ENCODE measurements at regions not wholly inside any gene's neighbourhood (a gene's known extent, or its start where the extent isn't known, plus 50 kb on each side); places are given as distances from the start of the nearest gene placed in this dataset.

DNA sequence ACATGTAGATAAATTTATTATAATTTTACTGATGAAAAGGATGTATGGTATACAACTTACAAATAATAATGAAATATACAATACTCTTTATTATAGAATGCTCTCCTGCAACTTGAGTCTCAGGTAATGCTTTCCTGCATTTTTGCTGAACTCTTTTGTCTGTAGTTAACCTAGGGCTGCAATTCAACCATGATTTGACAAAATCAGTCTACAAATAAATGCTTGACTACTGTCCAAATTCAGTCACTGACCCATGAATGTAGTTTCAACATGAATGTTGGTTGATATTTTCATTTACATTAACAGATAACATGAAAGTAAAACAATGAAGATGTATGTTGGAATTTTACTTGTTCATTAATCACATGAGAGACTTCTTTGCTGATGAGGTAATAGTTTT, 320.9 kb downstream of the ZSWIM6 start:
- TF ChIP-seq, protein P1, sequence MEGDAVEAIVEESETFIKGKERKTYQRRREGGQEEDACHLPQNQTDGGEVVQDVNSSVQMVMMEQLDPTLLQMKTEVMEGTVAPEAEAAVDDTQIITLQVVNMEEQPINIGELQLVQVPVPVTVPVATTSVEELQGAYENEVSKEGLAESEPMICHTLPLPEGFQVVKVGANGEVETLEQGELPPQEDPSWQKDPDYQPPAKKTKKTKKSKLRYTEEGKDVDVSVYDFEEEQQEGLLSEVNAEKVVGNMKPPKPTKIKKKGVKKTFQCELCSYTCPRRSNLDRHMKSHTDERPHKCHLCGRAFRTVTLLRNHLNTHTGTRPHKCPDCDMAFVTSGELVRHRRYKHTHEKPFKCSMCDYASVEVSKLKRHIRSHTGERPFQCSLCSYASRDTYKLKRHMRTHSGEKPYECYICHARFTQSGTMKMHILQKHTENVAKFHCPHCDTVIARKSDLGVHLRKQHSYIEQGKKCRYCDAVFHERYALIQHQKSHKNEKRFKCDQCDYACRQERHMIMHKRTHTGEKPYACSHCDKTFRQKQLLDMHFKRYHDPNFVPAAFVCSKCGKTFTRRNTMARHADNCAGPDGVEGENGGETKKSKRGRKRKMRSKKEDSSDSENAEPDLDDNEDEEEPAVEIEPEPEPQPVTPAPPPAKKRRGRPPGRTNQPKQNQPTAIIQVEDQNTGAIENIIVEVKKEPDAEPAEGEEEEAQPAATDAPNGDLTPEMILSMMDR (IDR thresholded peaks at IDR 0.05; ENCODE audit: low read depth, low read length, missing input control) = no peak
- TF ChIP-seq RAD21 (IDR thresholded peaks at IDR 0.05) = peak in 1 of 2 donors; percentile 31
